Sigmoid colon (tissue), 4 donors: ENCODE measurements at regions not wholly inside any gene's neighbourhood (a gene's known extent, or its start where the extent isn't known, plus 50 kb on each side); places are given as distances from the start of the nearest gene placed in this dataset.

Experiments used
- POLR2AphosphoS5 ChIP-seq, 4 donors: sonication (generic); formaldehyde crosslinking; IDR thresholded peaks; one replicate each; pipeline ENCODE4 v1.6.1; 2017; ENCODE audit warnings: antibody characterized with exemption in 4 of 4
- TF ChIP-seq, protein P1 (sequence below), 4 experiments: fragments of 450-650 bp in 3 of 4; fragments of 200-600 bp in 1 of 4; IDR thresholded peaks; one replicate each; pipeline ENCODE4 v1.5.1; 2016 to 2019; ENCODE audit warnings: antibody characterized with exemption in 4 of 4, mild to moderate bottlenecking in 3 of 4, moderate library complexity in 2 of 4

- TF ChIP-seq POLR2AphosphoS5 (IDR thresholded peaks at IDR 0.05) = no peak
- TF ChIP-seq, protein P1, sequence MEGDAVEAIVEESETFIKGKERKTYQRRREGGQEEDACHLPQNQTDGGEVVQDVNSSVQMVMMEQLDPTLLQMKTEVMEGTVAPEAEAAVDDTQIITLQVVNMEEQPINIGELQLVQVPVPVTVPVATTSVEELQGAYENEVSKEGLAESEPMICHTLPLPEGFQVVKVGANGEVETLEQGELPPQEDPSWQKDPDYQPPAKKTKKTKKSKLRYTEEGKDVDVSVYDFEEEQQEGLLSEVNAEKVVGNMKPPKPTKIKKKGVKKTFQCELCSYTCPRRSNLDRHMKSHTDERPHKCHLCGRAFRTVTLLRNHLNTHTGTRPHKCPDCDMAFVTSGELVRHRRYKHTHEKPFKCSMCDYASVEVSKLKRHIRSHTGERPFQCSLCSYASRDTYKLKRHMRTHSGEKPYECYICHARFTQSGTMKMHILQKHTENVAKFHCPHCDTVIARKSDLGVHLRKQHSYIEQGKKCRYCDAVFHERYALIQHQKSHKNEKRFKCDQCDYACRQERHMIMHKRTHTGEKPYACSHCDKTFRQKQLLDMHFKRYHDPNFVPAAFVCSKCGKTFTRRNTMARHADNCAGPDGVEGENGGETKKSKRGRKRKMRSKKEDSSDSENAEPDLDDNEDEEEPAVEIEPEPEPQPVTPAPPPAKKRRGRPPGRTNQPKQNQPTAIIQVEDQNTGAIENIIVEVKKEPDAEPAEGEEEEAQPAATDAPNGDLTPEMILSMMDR (IDR thresholded peaks at IDR 0.05) = no peak
Measured at GRCh38 chr1:212215910-212216309, 69.3 kb upstream of the PPP2R5A start.
